Uterus (tissue), 3 donors: ENCODE measurements at regions not wholly inside any gene's neighbourhood (a gene's known extent, or its start where the extent isn't known, plus 50 kb on each side); places are given as distances from the start of the nearest gene placed in this dataset.

Source experiments
- DNase-seq, 2 donors: peaks; one replicate each; pipeline ENCODE4 v3.0.0-alpha.2; 2019 to 2020
- H3K27ac ChIP-seq, 2 donors: fragments of 200-600 bp; sonication (generic); 1 replicate in 1 of 2; 2 replicates in 1 of 2; pipeline ENCODE4 v1.5.1; 2016 to 2018
- H3K27me3 ChIP-seq, 2 donors: fragments of 200-600 bp; sonication (generic); one replicate each; pipeline ENCODE4 v1.5.1; 2018 to 2019; ENCODE audit warnings: control low read depth in 1 of 2
- H3K36me3 ChIP-seq, 2 donors: fragments of 200-600 bp; sonication (generic); one replicate each; pipeline ENCODE4 v1.5.1; 2019; ENCODE audit warnings: control low read depth in 1 of 2
- H3K4me1 ChIP-seq, 2 donors: fragments of 200-600 bp; sonication (generic); one replicate each; pipeline ENCODE4 v1.5.1; 2018 to 2019; ENCODE audit warnings: control low read depth in 1 of 2
- H3K4me3 ChIP-seq, 2 donors: fragments of 200-600 bp; sonication (generic); 1 replicate in 1 of 2; 2 replicates in 1 of 2; pipeline ENCODE4 v1.5.1; 2018 to 2019; ENCODE audit warnings: mild to moderate bottlenecking in 1 of 2
- H3K9me3 ChIP-seq, 2 donors: fragments of 200-600 bp; sonication (generic); one replicate each; pipeline ENCODE4 v1.5.1; 2019; ENCODE audit warnings: control low read depth in 1 of 2
- CTCF ChIP-seq, 4 experiments: fragments of 200-600 bp in 2 of 4; fragments of 450-650 bp in 2 of 4; sonication (generic) in 2 of 4; IDR thresholded peaks; one replicate each; pipeline ENCODE4 v1.5.1; 2016 to 2019; ENCODE audit warnings: antibody characterized with exemption in 4 of 4, mild to moderate bottlenecking in 2 of 4, moderate library complexity in 1 of 4
- POLR2A ChIP-seq, 2 donors: fragments of 450-650 bp; IDR thresholded peaks; one replicate each; pipeline ENCODE4 v1.6.1; 2016; ENCODE audit warnings: antibody characterized with exemption in 2 of 2, mild to moderate bottlenecking in 1 of 2, moderate library complexity in 1 of 2
- intact Hi-C: fragments of 100-400 bp; cut with DNase I; formaldehyde crosslinking; loops from one replicate; pipeline ENCODE4 v1.15.1; 2023; ENCODE audit warnings: low total_unique reads
- donor health status: DM: yes; HTN: yes; CAD: no.

DNA sequence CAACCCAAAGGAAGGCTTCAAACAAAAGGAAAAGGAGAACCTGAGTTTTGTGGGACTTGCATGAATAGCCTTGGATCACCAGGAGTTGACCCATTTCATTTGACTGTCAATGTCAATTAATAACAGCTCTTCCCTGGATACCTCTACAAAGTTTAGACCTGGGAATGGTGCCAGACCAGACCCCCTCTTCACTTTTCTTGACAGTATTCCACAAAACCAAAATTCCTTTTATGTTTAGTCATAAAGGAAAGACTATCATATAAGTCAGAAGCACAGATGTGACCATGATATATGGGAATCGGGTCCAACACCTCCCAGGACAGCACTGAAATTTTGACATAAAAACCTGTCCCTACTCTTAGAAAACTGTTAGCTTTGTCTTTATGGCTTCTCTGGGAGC lies 191.8 kb downstream of the LYPLAL1 start:
- no peak overlapping the region for H3K4me3 ChIP-seq
- no peaks in the 10 kb centered on the region for H3K4me1 ChIP-seq
- TF ChIP-seq CTCF (IDR thresholded peaks at IDR 0.05) (no peak), POLR2A (IDR thresholded peaks at IDR 0.05) (no peak)
- intact Hi-C loops, result no loop called here
- H3K27ac ChIP-seq, result no peak overlapping the region
- no peaks in the 10 kb centered on the region for H3K9me3 ChIP-seq
- H3K27me3 ChIP-seq, result no peaks in the 10 kb centered on the region
- H3K36me3 ChIP-seq, result no peaks in the 10 kb centered on the region
- DNase-seq, result no peak

DNA sequence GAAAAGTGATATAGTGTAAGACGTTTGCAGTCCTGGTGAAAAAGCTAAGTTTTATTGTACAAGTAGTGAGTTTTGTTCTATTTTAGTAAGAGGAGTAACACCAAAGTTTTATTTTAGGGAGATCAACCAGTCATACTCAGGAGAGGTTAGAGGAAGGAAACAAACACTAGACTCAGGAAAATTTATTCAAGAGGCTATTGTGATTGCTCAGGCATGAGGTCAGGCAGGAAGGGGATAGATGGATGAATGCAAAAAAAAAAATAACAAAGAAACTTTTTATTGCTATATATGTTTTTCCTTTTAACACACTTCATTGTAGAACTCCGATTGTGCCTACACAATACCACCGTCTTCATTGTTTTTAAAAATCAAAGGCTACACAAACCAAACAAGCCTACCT lies 189.0 kb downstream of the LYPLAL1 start:
- TF ChIP-seq CTCF (IDR thresholded peaks at IDR 0.05) (no peak), POLR2A (IDR thresholded peaks at IDR 0.05) (no peak)
- Histone ChIP-seq H3K27me3 (no peaks in the 10 kb centered on the region), H3K27ac (no peak overlapping the region), H3K4me1 (no peaks in the 10 kb centered on the region), H3K36me3 (no peaks in the 10 kb centered on the region), H3K4me3 (no peak overlapping the region), H3K9me3 (no peaks in the 10 kb centered on the region)
- DNase-seq, result no peak
- intact Hi-C loops, result no loop called here

DNA sequence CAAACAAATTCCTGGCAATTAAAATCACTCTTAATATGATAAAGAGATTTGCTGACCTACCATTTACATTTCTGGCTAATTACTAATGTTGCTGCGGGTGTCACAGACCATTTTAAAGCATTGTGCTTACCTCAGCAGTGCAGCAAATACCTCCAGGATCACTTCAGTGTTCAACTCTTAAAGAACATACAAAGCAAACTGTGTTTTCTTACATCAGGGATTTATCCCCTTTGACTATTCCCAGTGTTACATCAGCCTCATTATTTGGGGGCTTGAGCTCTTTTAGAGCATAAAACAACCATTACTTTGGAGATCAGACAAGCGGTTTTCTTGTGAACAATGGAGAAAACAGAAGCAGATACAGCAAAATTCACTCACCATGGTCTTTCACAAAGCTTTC lies 185.4 kb downstream of the LYPLAL1 start:
- H3K27me3 ChIP-seq, result no peaks in the 10 kb centered on the region
- no peaks in the 10 kb centered on the region for H3K9me3 ChIP-seq
- intact Hi-C loops, result no loop called here
- H3K4me1 ChIP-seq, result no peaks in the 10 kb centered on the region
- DNase-seq, result no peak
- no peak for TF ChIP-seq CTCF (IDR thresholded peaks at IDR 0.05)
- no peak for TF ChIP-seq POLR2A (IDR thresholded peaks at IDR 0.05)
- no peaks in the 10 kb centered on the region for H3K36me3 ChIP-seq
- H3K4me3 ChIP-seq, result no peak overlapping the region
- H3K27ac ChIP-seq, result no peak overlapping the region

- no peak for TF ChIP-seq POLR2A (IDR thresholded peaks at IDR 0.05)
- TF ChIP-seq CTCF (IDR thresholded peaks at IDR 0.05), result no peak
- Histone ChIP-seq H3K4me1 (no peaks in the 10 kb centered on the region), H3K27me3 (no peaks in the 10 kb centered on the region), H3K27ac (no peak overlapping the region), H3K36me3 (no peaks in the 10 kb centered on the region), H3K9me3 (no peaks in the 10 kb centered on the region), H3K4me3 (no peak overlapping the region)
- DNase-seq, result no peak
- intact Hi-C loops, result no loop called here
Observed at GRCh38 chr1:219358080-219358479, 184.4 kb downstream of the LYPLAL1 start.

DNA sequence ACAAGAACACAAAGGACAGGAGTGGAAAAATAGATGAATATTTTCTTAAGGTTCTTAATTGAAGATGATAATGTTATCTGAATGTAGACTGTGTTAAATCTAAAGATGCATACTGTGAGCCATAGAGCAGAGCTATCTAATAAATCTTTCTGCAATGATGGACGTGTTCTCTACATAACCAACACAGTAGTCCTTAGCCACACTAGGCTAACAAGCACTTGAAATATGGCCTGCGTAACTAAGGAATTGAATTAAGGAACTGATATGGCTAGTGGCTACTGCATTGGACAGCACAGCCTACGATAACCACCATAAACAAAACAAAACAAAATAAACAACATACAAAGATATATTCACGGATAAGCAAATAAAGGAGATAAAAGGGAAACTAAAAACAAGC lies 181.3 kb downstream of the LYPLAL1 start:
- no peaks in the 10 kb centered on the region for H3K9me3 ChIP-seq
- no peak for DNase-seq
- no peak overlapping the region for H3K27ac ChIP-seq
- no peaks in the 10 kb centered on the region for H3K4me1 ChIP-seq
- H3K36me3 ChIP-seq, result no peaks in the 10 kb centered on the region
- no peaks in the 10 kb centered on the region for H3K27me3 ChIP-seq
- TF ChIP-seq CTCF (IDR thresholded peaks at IDR 0.05) (no peak), POLR2A (IDR thresholded peaks at IDR 0.05) (no peak)
- H3K4me3 ChIP-seq, result no peak overlapping the region
- intact Hi-C loops, result no loop called here
